IgD-negative memory B cell (primary cell): ENCODE measurements at regions not wholly inside any gene's neighbourhood (a gene's known extent, or its start where the extent isn't known, plus 50 kb on each side); places are given as distances from the start of the nearest gene placed in this dataset.

Experiments
- H3K27ac Mint-ChIP-seq, 3 donors: one replicate each; pipeline ENCODE4 v1.8.0; 2020 to 2022; ENCODE audit warnings: mild to moderate bottlenecking in 3 of 3, mixed read lengths in 3 of 3, moderate library complexity in 1 of 3
- H3K27me3 Mint-ChIP-seq: one replicate; pipeline ENCODE4 v1.8.0; 2021; ENCODE audit warnings: mixed read lengths
- H3K36me3 Mint-ChIP-seq: one replicate; pipeline ENCODE4 v1.8.0; 2020; ENCODE audit warnings: mild to moderate bottlenecking, mixed read lengths
- H3K4me1 Mint-ChIP-seq, 3 donors: one replicate each; pipeline ENCODE4 v1.8.0; 2020 to 2022; ENCODE audit warnings: mixed read lengths in 3 of 3, mild to moderate bottlenecking in 1 of 3
- H3K4me3 Mint-ChIP-seq, 4 donors: one replicate each; pipeline ENCODE4 v1.8.0; 2020 to 2022; ENCODE audit warnings: mild to moderate bottlenecking in 4 of 4, mixed read lengths in 4 of 4, moderate library complexity in 3 of 4
- H3K9me3 Mint-ChIP-seq, 3 donors: one replicate each; pipeline ENCODE4 v1.8.0; 2020 to 2021; ENCODE audit warnings: mixed read lengths in 3 of 3, mild to moderate bottlenecking in 1 of 3

- Mint-ChIP-seq H3K27ac (no peak overlapping the region), H3K4me3 (no peak overlapping the region), H3K4me1 (no peaks in the 10 kb centered on the region), H3K9me3 (peaks cover 3 to 12% (median 5%) of the 10 kb centered on the region in 3 donors), H3K27me3 (no peaks in the 10 kb centered on the region), H3K36me3 (peaks cover 2% of the 10 kb centered on the region)
These were observed 155.2 kb upstream of the TPK1 start for GRCh38 chr7:144991041-144991440.

DNA sequence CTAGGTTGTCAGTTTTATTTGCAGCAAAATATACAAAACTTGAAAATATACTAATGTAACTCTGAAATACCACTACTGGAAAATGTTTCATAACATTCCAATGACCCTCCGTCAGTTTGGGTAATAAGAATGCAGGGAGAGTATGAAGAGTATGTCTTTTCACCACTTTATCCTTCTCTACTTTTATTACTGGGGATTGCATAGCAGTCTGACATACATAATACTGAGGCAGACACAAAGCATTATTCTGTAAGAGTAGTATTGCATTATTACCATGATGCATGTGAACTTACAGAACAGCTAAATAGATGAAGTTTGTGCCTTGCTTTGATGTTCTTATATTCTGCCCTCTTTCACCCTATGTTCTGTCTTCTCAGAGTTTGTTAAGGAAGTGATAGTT, 151.8 kb upstream of the TPK1 start:
- Mint-ChIP-seq H3K9me3 (peaks cover 0 to 2% (median 0%) of the 10 kb centered on the region in 3 donors), H3K4me1 (no peaks in the 10 kb centered on the region), H3K27ac (no peak overlapping the region), H3K36me3 (no peaks in the 10 kb centered on the region), H3K4me3 (no peak overlapping the region), H3K27me3 (no peaks in the 10 kb centered on the region)

GRCh38 chr7:144982133-144982532, 146.3 kb upstream of the TPK1 start:
- Mint-ChIP-seq H3K4me3 (no peak overlapping the region), H3K9me3 (peaks cover 0 to 2% (median 2%) of the 10 kb centered on the region in 3 donors), H3K36me3 (no peaks in the 10 kb centered on the region)

GRCh38 chr7:144975882-144976281, 140.0 kb upstream of the TPK1 start:
- peaks cover 0 to 1% (median 0%) of the 10 kb centered on the region in 3 donors for H3K9me3 Mint-ChIP-seq
- H3K4me1 Mint-ChIP-seq, result no peaks in the 10 kb centered on the region
- H3K4me3 Mint-ChIP-seq, result no peak overlapping the region
- no peaks in the 10 kb centered on the region for H3K36me3 Mint-ChIP-seq
- H3K27ac Mint-ChIP-seq, result no peak overlapping the region
- peaks cover 1% of the 10 kb centered on the region for H3K27me3 Mint-ChIP-seq

More at GRCh38 chr7:144982133-144982532, 146.3 kb upstream of the TPK1 start:
- no peaks in the 10 kb centered on the region for H3K4me1 Mint-ChIP-seq
- H3K27ac Mint-ChIP-seq, result no peak overlapping the region
- no peaks in the 10 kb centered on the region for H3K27me3 Mint-ChIP-seq

- Mint-ChIP-seq H3K4me1 (no peaks in the 10 kb centered on the region), H3K27ac (no peak overlapping the region), H3K9me3 (peaks cover 0 to 1% (median 0%) of the 10 kb centered on the region in 3 donors), H3K36me3 (no peaks in the 10 kb centered on the region), H3K4me3 (no peak overlapping the region), H3K27me3 (no peaks in the 10 kb centered on the region)
These were observed 133.9 kb upstream of the TPK1 start for GRCh38 chr7:144969787-144970186.

DNA sequence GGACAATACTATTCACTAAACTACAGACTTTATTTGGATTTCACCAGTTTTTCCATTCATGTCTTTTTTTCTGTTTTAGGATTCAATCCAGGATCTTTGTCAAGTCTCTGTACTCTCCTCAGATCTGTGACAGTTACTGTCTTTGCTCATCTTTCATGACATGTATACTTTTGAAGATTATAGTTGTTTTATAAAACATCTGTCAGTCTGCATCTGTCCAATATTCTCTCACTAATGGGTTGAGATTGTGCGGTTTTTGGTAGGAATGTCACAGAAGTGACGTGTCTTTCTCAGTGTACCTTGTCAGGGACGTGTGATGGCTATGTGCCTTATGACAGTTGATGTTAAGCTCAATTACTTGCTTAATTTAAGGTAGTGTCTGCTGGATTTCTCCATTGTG, 124.9 kb upstream of the TPK1 start:
- H3K4me3 Mint-ChIP-seq, result no peak overlapping the region
- peaks cover 2% of the 10 kb centered on the region for H3K36me3 Mint-ChIP-seq

DNA sequence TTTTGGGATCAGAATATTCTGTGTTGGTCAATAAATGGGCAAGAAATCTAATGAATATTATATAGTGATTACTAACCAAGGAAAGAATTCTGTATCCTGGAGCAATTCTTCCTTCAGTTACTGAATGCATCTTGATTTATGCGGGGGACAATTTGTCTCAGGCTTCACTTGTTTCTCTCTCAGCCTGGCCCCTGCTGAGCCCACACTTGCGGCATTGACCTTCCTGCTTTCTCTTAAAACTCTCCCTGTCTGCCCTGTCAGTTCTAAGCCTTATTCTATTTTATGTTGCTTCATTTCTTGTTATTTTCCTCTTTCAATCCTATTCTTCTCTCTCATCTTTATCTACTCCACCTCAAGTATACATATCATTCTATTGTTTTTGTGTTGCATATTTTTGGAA, 122.1 kb upstream of the TPK1 start:
- Mint-ChIP-seq H3K4me3 (no peak overlapping the region), H3K36me3 (peaks cover 2% of the 10 kb centered on the region), H3K27me3 (no peaks in the 10 kb centered on the region), H3K4me1 (peaks cover 0 to 2% (median 0%) of the 10 kb centered on the region in 3 donors), H3K27ac (peak overlapping the region in 1 of 3 donors; percentile 4), H3K9me3 (peaks cover 6 to 11% (median 8%) of the 10 kb centered on the region in 3 donors)

More for the DNA sequence above, 124.9 kb upstream of the TPK1 start:
- Mint-ChIP-seq H3K27me3 (no peaks in the 10 kb centered on the region), H3K4me1 (peaks cover 0 to 2% (median 0%) of the 10 kb centered on the region in 3 donors), H3K9me3 (peaks cover 0 to 4% (median 3%) of the 10 kb centered on the region in 3 donors), H3K27ac (no peak overlapping the region)

GRCh38 chr7:144955422-144955821, 119.6 kb upstream of the TPK1 start:
- no peaks in the 10 kb centered on the region for H3K27me3 Mint-ChIP-seq
- no peak overlapping the region for H3K4me3 Mint-ChIP-seq
- no peak overlapping the region for H3K27ac Mint-ChIP-seq
- peaks cover 6 to 15% (median 8%) of the 10 kb centered on the region in 3 donors for H3K9me3 Mint-ChIP-seq
- peaks cover 0 to 2% (median 0%) of the 10 kb centered on the region in 3 donors for H3K4me1 Mint-ChIP-seq
- H3K36me3 Mint-ChIP-seq, result no peaks in the 10 kb centered on the region

GRCh38 chr7:144941127-144941526, 105.3 kb upstream of the TPK1 start:
- no peaks in the 10 kb centered on the region for H3K4me1 Mint-ChIP-seq
- H3K27me3 Mint-ChIP-seq, result peaks cover 6% of the 10 kb centered on the region
- H3K4me3 Mint-ChIP-seq, result no peak overlapping the region
- H3K36me3 Mint-ChIP-seq, result no peaks in the 10 kb centered on the region
- H3K9me3 Mint-ChIP-seq, result no peaks in the 10 kb centered on the region
- no peak overlapping the region for H3K27ac Mint-ChIP-seq

- H3K4me1 Mint-ChIP-seq, result no peaks in the 10 kb centered on the region
- no peak overlapping the region for H3K27ac Mint-ChIP-seq
- no peak overlapping the region for H3K4me3 Mint-ChIP-seq
- peaks cover 0 to 6% (median 4%) of the 10 kb centered on the region in 3 donors for H3K9me3 Mint-ChIP-seq
- H3K27me3 Mint-ChIP-seq, result peaks cover 6% of the 10 kb centered on the region
- H3K36me3 Mint-ChIP-seq, result no peaks in the 10 kb centered on the region
These were observed 101.3 kb upstream of the TPK1 start for GRCh38 chr7:144937199-144937598.

- no peak overlapping the region for H3K27ac Mint-ChIP-seq
These were observed 100.5 kb upstream of the TPK1 start for GRCh38 chr7:144936314-144936713.

GRCh38 chr7:144910411-144910810, 74.6 kb upstream of the TPK1 start:
- Mint-ChIP-seq H3K27me3 (peaks cover 12% of the 10 kb centered on the region), H3K36me3 (no peaks in the 10 kb centered on the region), H3K9me3 (peaks cover 0 to 1% (median 0%) of the 10 kb centered on the region in 3 donors), H3K4me3 (no peak overlapping the region), H3K4me1 (peaks cover 16 to 22% (median 20%) of the 10 kb centered on the region in 3 donors), H3K27ac (no peak overlapping the region)

More at GRCh38 chr7:144936314-144936713, 100.5 kb upstream of the TPK1 start:
- H3K9me3 Mint-ChIP-seq, result peaks cover 0 to 6% (median 4%) of the 10 kb centered on the region in 3 donors
- H3K4me3 Mint-ChIP-seq, result no peak overlapping the region
- H3K36me3 Mint-ChIP-seq, result no peaks in the 10 kb centered on the region
- peaks cover 6% of the 10 kb centered on the region for H3K27me3 Mint-ChIP-seq
- H3K4me1 Mint-ChIP-seq, result no peaks in the 10 kb centered on the region

GRCh38 chr7:144908943-144909556, 73.2 kb upstream of the TPK1 start:
- Mint-ChIP-seq H3K4me3 (peak overlapping the region in 2 of 4 donors; percentile 54 to 75), H3K27ac (peak overlapping the region in 1 of 3 donors; percentile 23), H3K9me3 (peaks cover 0 to 1% (median 0%) of the 10 kb centered on the region in 3 donors), H3K27me3 (peaks cover 12% of the 10 kb centered on the region), H3K4me1 (peaks cover 16 to 22% (median 20%) of the 10 kb centered on the region in 3 donors), H3K36me3 (no peaks in the 10 kb centered on the region)

- H3K9me3 Mint-ChIP-seq, result peaks cover 0 to 1% (median 0%) of the 10 kb centered on the region in 3 donors
- H3K4me3 Mint-ChIP-seq, result peak overlapping the region in 1 of 4 donors; percentile 68
- no peaks in the 10 kb centered on the region for H3K36me3 Mint-ChIP-seq
- no peak overlapping the region for H3K27ac Mint-ChIP-seq
- H3K27me3 Mint-ChIP-seq, result peaks cover 12% of the 10 kb centered on the region
- H3K4me1 Mint-ChIP-seq, result peaks cover 16 to 22% (median 20%) of the 10 kb centered on the region in 3 donors
These were observed 72.5 kb upstream of the TPK1 start for GRCh38 chr7:144908324-144908723.

- Mint-ChIP-seq H3K9me3 (peaks cover 0 to 1% (median 0%) of the 10 kb centered on the region in 3 donors), H3K4me1 (peaks cover 16 to 22% (median 20%) of the 10 kb centered on the region in 3 donors), H3K36me3 (no peaks in the 10 kb centered on the region), H3K27ac (no peak overlapping the region), H3K27me3 (peaks cover 12% of the 10 kb centered on the region), H3K4me3 (peak overlapping the region in 2 of 4 donors; percentile 30 to 43)
These were observed 71.7 kb upstream of the TPK1 start for GRCh38 chr7:144907577-144907976.

DNA sequence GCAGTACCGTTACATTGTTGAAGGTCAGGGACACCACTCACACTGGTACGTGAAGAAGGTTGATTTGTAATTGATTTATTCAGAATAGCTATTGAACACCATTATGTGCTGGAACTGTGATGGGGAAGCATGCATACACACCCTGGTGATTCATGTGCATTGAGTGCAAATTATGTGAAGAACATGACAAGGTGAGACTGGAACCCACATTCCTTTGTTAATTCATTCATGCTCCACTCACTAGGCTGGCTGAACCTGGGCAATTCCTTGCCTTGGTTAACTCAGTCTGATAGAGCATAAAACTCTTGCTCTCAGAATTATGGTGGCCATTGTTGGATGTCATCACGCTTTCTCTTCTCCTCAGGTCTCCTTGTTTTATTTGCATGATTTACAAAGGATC, 67.3 kb upstream of the TPK1 start:
- Mint-ChIP-seq H3K27me3 (peaks cover 4% of the 10 kb centered on the region), H3K4me1 (peaks cover 10 to 11% (median 10%) of the 10 kb centered on the region in 3 donors)

More for the DNA sequence above, 67.3 kb upstream of the TPK1 start:
- Mint-ChIP-seq H3K36me3 (no peaks in the 10 kb centered on the region), H3K9me3 (peaks cover 0 to 7% (median 1%) of the 10 kb centered on the region in 3 donors), H3K27ac (no peak overlapping the region), H3K4me3 (no peak overlapping the region)
